K562 (cell line): ENCODE measurements at regions not wholly inside any gene's neighbourhood (a gene's known extent, or its start where the extent isn't known, plus 50 kb on each side); places are given as distances from the start of the nearest gene placed in this dataset.

Source experiments
- ATAC-seq: fragments of 200-7000 bp; cut with Tn5 transposase; 3 replicates; pipeline ENCODE4 v1.9.1; 2020; ENCODE audit warnings: moderate library complexity
- BruUV-seq: library from RNA; stranded (reverse); fragments of 400-500 nt; replicated peaks from 2 replicates; lab custom pipeline; 2021; lab: Mats Ljungman, UMichigan
- CTCF ChIA-PET: fragments of 300-600 bp; formaldehyde crosslinking; extraction: SDS; loops from one replicate; lab custom pipeline; 2021; ENCODE audit warnings: low intra/inter-chr PET ratio; lab: Yijun Ruan, JAX
- POLR2A ChIA-PET: fragments of 300-600, 350-650 bp; sonication (Branson Sonifier 250); formaldehyde crosslinking; extraction: SDS; loops from one replicate; lab custom pipeline; 2021; ENCODE audit warnings: antibody characterized with exemption, inconsistent platforms; lab: Yijun Ruan, JAX
- DNase-seq, 4 experiments: peaks; one replicate each; pipeline versions ENCODE4 v3.0.0 to v3.0.0-alpha.2; 2011 to 2018; ENCODE audit warnings: low spot score in 3 of 4, mixed read lengths in 3 of 4; ENCODE audit errors: extremely low read depth in 1 of 4
- FAIRE-seq: peaks from 2 replicates; lab custom pipeline; 2011; peaks lifted over from hg19 to GRCh38; lab: Jason Lieb, UNC
- H2AFZ ChIP-seq: 2 replicates; pipeline ENCODE4 v1.6.0; 2011; ENCODE audit warnings: low read depth, low read length, control low read depth, inconsistent platforms
- H3K27ac ChIP-seq: fragments of 200-600 bp; 3 replicates; pipeline ENCODE4 v1.8.0; 2011; ENCODE audit warnings: low read depth, mild to moderate bottlenecking, control low read depth, inconsistent platforms, low read length, moderate library complexity, mixed read lengths; ENCODE audit errors: extremely low read depth
- H3K27me3 ChIP-seq, 2 experiments: fragments of 300-600 bp in 1 of 2; 2 replicates in 1 of 2; 3 replicates in 1 of 2; pipeline versions ENCODE4 v1.6.0 to v1.8.0; 2011; ENCODE audit warnings: inconsistent platforms in 2 of 2, low read length in 2 of 2, mild to moderate bottlenecking in 1 of 2, mixed read lengths in 1 of 2, moderate library complexity in 1 of 2; ENCODE audit not compliant: control insufficient read depth in 2 of 2, insufficient read depth in 2 of 2
- H3K36me3 ChIP-seq: fragments of 300-600 bp; 3 replicates; pipeline ENCODE4 v1.8.0; 2011; ENCODE audit warnings: mild to moderate bottlenecking, low read length, inconsistent platforms; ENCODE audit not compliant: control insufficient read depth, insufficient read depth
- H3K4me1 ChIP-seq, 2 experiments: fragments of 200-600 bp in 1 of 2; replicated peaks in 1 of 2; 2 replicates in 1 of 2; 3 replicates in 1 of 2; pipeline versions ENCODE4 v1.5.1 to v1.8.0; 2011; ENCODE audit warnings: inconsistent platforms in 2 of 2, low read length in 2 of 2, mild to moderate bottlenecking in 1 of 2, mixed read lengths in 1 of 2, moderate library complexity in 1 of 2; ENCODE audit not compliant: control insufficient read depth in 2 of 2, insufficient read depth in 2 of 2
- H3K4me2 ChIP-seq: 2 replicates; pipeline ENCODE4 v1.6.1; 2011; ENCODE audit warnings: low read length, control low read depth, inconsistent platforms, mixed read lengths; ENCODE audit not compliant: insufficient read depth
- H3K4me3 ChIP-seq: fragments of 200-600 bp; sonication (generic), shearing (Covaris generic); 2 replicates; pipeline ENCODE4 v1.5.1; 2016; ENCODE audit warnings: control low read depth, inconsistent platforms
- H3K79me2 ChIP-seq: fragments of 200-600 bp; 3 replicates; pipeline ENCODE4 v1.8.0; 2011; ENCODE audit warnings: low read length, inconsistent platforms; ENCODE audit not compliant: control insufficient read depth, insufficient read depth
- H3K9ac ChIP-seq, 2 experiments: 2 replicates each; pipeline versions ENCODE4 v1.6.0 to v1.6.1; 2011; ENCODE audit warnings: low read depth in 2 of 2, low read length in 2 of 2, control low read depth in 1 of 2, inconsistent platforms in 1 of 2, mild to moderate bottlenecking in 1 of 2, mixed read lengths in 1 of 2; ENCODE audit not compliant: insufficient read depth in 1 of 2
- H3K9me1 ChIP-seq: one replicate; pipeline ENCODE4 v1.6.0; 2011; ENCODE audit warnings: inconsistent platforms, mild to moderate bottlenecking, low read length, moderate library complexity; ENCODE audit not compliant: control insufficient read depth, insufficient read depth
- H3K9me3 ChIP-seq: replicated peaks from 2 replicates; pipeline ENCODE4 v1.5.1; 2011; ENCODE audit warnings: low read depth, low read length, inconsistent platforms; ENCODE audit not compliant: control insufficient read depth, insufficient read depth
- H4K20me1 ChIP-seq: replicated peaks from 2 replicates; pipeline ENCODE4 v1.6.1; 2011; ENCODE audit warnings: low read length, inconsistent platforms, mixed read lengths; ENCODE audit not compliant: control insufficient read depth, insufficient read depth
- CBX5 ChIP-seq: IDR thresholded peaks from 2 replicates; pipeline ENCODE4 v1.6.1; 2014; ENCODE audit warnings: low read depth, borderline replicate concordance
- FOXA3 ChIP-seq, 2 experiments: fragments of 450-650 bp in 1 of 2; sonication (generic) in 1 of 2; formaldehyde crosslinking; IDR thresholded peaks in 1 of 2; conservative IDR thresholded peaks in 1 of 2; 2 replicates each; pipeline versions ENCODE4 v1.4.0 to v1.8.0; 2020 to 2022; ENCODE audit warnings: mild to moderate bottlenecking in 2 of 2, missing genetic modification reagents in 1 of 2
- HDAC2 ChIP-seq: fragments of 450-650 bp; IDR thresholded peaks from 2 replicates; pipeline ENCODE4 v1.6.1; 2016; ENCODE audit warnings: mild to moderate bottlenecking
- JUNB ChIP-seq: fragments of 450-650 bp; formaldehyde crosslinking; conservative IDR thresholded peaks from 2 replicates; pipeline ENCODE4 v1.4.0; 2020; ENCODE audit warnings: mild to moderate bottlenecking
- TAF9B ChIP-seq: fragments of 450-650 bp; IDR thresholded peaks from 2 replicates; pipeline ENCODE4 v1.6.1; 2018; ENCODE audit warnings: mild to moderate bottlenecking; ENCODE audit not compliant: partially characterized antibody
- TAL1 ChIP-seq: fragments of 450-650 bp; IDR thresholded peaks from 2 replicates; pipeline ENCODE4 v1.6.1; 2016; ENCODE audit warnings: mild to moderate bottlenecking
- ZNF830 ChIP-seq: fragments of 250-450 bp; sonication (Bioruptor Pico); IDR thresholded peaks from 2 replicates; pipeline ENCODE4 v1.5.0; 2021; ENCODE audit warnings: mild to moderate bottlenecking
- WGBS: fragments of 100-300 bp; shearing (Covaris generic); methylation state at CpG from one replicate; pipeline ENCODE4 v1.1.6; 2016; ENCODE audit warnings: low coverage, mixed read lengths; ENCODE audit not compliant: insufficient coverage; ENCODE audit errors: missing lambda C conversion rate; 5-methylcytosine and 5-hydroxymethylcytosine counted together
- in situ Hi-C: fragments of 300-500 bp; cut with MboI; formaldehyde crosslinking; loops from 4 replicates; pipeline ENCODE4 v1.15.0; 2018; ENCODE audit warnings: inconsistent platforms, mixed read lengths
- intact Hi-C: fragments of 100-400 bp; cut with micrococcal nuclease; formaldehyde crosslinking; loops from 2 replicates; pipeline ENCODE4 v1.14.2; 2022
- TF ChIP-seq, protein P1 (sequence below), 2 experiments: fragments of 450-650 bp; IDR thresholded peaks; 2 replicates each; pipeline ENCODE4 v1.6.1; 2016; ENCODE audit warnings: mild to moderate bottlenecking in 2 of 2, borderline replicate concordance in 1 of 2, low read depth in 1 of 2, moderate library complexity in 1 of 2
- TF ChIP-seq, protein P2 (sequence below), 2 experiments: fragments of 450-650 bp in 1 of 2; sonication (generic) in 1 of 2; formaldehyde crosslinking in 1 of 2; IDR thresholded peaks in 1 of 2; conservative IDR thresholded peaks in 1 of 2; 2 replicates each; pipeline versions ENCODE4 v1.6.1 to v1.8.1; 2016 to 2023; ENCODE audit warnings: mild to moderate bottlenecking in 2 of 2, moderate library complexity in 2 of 2, inconsistent platforms in 1 of 2, missing genetic modification reagents in 1 of 2
- TF ChIP-seq, protein P3 (sequence below), 2 experiments: fragments of 450-650 bp; IDR thresholded peaks; 2 replicates each; pipeline ENCODE4 v1.6.1; 2016

DNA sequence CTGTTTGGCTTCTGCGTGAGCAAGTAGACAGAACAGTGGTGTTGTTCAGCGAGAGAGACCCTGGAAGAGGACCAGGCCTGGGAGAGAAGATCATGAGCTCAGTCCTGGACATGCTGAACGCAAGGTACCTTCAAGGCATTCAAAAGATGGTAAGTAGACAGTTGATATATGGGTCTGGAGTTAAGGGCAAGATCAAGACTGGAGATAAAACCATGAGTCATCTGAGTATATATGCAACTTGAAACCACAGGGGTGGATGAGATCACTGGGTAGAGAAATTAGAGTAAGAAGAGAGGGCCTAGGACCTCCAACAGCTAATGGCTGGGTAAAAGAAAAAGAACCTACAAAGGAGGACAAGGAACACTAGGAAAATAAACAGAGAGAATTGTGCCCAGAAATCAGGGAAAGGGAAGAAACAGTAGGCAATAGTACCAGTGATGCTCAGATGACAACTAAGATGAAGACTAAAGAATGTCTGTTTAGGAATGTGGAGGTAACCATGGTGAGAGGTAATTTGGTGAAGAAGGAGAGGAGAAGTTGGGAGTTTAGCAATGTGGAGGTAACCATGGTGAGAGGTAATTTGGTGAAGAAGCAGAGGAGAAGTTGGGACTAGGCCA, 343.2 kb upstream of the ADAMTS9 start:
- Histone ChIP-seq H3K79me2 (no peaks in the 10 kb centered on the region), H4K20me1 (no peaks in the 10 kb centered on the region), H3K36me3 (no peaks in the 10 kb centered on the region), H3K27me3 (no peaks in the 10 kb centered on the region), H3K4me2 (peak overlapping the region; percentile 57; the same call in 1 of the 2 replicates), H3K9ac (no peak overlapping the region; a peak in 1 of 4 replicates), H3K9me1 (no peaks in the 10 kb centered on the region), H2AFZ (peak overlapping the region; percentile 57), H3K4me1 (peaks cover 0 to 29% of the 10 kb centered on the region in 2 experiments; a peak in 2 of 5 replicates), H3K4me3 (no peak overlapping the region), H3K27ac (peak overlapping the region; percentile 63), H3K9me3 (no peaks in the 10 kb centered on the region)
- peak; percentile 93 for ATAC-seq
- intact Hi-C loops (loop anchor here (10.0 kb wide), 1 partner anchor 116 kb away; no protein-coding TSS in a partner anchor), in situ Hi-C loops (no loop called here)
- peak; percentile 60 to 77 (median 64) for DNase-seq
- CTCF ChIA-PET = no interaction called here
- WGBS = 0% methylated on average over 3 of the region's 3 CpGs
- BruUV-seq = no TSS peak
- peak; percentile 84 for FAIRE-seq
- POLR2A ChIA-PET = no interaction called here
- TF ChIP-seq, protein P1, sequence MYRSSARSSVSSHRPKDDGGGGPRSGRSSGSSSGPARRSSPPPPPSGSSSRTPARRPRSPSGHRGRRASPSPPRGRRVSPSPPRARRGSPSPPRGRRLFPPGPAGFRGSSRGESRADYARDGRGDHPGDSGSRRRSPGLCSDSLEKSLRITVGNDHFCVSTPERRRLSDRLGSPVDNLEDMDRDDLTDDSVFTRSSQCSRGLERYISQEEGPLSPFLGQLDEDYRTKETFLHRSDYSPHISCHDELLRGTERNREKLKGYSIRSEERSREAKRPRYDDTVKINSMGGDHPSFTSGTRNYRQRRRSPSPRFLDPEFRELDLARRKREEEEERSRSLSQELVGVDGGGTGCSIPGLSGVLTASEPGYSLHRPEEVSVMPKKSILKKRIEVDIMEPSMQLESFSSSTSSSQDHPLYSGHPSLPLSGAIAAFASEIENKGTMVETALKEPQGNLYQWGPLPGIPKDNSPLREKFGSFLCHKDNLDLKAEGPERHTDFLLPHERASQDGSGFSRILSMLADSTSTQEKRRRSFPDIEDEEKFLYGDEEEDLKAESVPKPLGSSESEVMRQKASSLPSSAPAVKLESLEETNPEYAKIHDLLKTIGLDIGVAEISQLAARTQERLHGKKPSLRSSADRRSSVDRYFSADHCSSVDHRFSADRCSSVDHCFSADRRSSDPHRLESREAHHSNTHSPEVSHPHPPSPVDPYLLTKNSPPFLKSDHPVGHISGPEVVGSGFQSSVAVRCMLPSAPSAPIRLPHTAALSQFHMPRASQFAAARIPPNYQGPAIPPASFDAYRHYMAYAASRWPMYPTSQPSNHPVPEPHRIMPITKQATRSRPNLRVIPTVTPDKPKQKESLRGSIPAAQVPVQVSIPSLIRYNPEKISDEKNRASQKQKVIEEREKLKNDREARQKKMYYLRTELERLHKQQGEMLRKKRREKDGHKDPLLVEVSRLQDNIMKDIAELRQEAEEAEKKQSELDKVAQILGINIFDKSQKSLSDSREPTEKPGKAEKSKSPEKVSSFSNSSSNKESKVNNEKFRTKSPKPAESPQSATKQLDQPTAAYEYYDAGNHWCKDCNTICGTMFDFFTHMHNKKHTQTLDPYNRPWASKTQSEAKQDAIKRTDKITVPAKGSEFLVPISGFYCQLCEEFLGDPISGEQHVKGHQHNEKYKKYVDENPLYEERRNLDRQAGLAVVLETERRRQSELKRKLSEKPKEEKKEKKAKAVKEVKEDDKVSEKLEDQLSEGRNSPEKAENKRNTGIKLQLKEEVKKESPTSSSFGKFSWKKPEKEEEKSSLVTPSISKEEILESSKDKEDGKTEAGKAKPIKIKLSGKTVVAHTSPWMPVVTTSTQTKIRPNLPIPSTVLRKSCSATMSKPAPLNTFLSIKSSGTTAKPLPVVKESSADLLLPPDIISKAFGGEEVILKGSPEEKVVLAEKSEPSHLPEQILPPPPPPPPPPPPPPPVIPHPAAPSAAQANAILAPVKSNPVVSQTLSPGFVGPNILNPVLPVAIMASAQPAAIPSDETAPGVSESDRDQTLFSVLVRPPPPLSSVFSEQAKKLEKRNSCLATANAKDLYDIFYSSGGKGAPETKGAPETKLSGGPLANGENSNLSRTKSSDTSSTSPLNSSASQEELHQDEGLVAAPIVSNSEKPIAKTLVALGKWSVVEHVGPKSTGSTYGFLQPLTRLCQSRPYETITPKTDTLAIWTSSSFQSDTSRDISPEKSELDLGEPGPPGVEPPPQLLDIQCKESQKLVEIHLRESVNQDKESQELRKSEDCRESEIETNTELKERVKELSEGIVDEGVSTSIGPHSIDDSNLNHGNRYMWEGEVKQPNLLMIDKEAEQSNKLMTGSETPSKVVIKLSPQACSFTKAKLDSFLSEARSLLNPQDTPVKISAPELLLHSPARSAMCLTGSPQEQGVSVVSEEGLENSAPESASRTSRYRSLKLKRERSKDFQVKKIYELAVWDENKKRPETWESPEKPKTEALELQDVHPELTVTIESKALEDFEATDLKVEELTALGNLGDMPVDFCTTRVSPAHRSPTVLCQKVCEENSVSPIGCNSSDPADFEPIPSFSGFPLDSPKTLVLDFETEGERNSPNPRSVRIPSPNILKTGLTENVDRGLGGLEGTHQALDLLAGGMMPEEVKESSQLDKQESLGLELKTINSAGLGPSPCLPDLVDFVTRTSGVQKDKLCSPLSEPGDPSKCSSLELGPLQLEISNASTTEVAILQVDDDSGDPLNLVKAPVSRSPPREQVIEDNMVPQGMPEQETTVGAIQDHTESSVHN (IDR thresholded peaks at IDR 0.05; ENCODE audit: borderline replicate concordance in 1 of 2, low read depth in 1 of 2) = 0 out of 4 replicates have a peak, but pooled peaks of 1 of the 2 experiments have one; percentile 49
- TF ChIP-seq JUNB = peak; percentile 63
- no peak for TF ChIP-seq ZNF830 (CRISPR knock-in tag)
- TF ChIP-seq, protein P2, sequence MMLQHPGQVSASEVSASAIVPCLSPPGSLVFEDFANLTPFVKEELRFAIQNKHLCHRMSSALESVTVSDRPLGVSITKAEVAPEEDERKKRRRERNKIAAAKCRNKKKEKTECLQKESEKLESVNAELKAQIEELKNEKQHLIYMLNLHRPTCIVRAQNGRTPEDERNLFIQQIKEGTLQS (IDR thresholded peaks at IDR 0.05) = peak; percentile 98
- TF ChIP-seq, protein P2 (CRISPR knock-in tag; conservative IDR thresholded peaks at IDR 0.05) = peak; percentile 77; the same call in 1 of the 2 replicates
- no peak for TF ChIP-seq CBX5
- 0 out of 2 replicates have a peak, but pooled peaks have one; percentile 8 for TF ChIP-seq TAL1
- TF ChIP-seq TAF9B = peak; percentile 30
- TF ChIP-seq, protein P3, sequence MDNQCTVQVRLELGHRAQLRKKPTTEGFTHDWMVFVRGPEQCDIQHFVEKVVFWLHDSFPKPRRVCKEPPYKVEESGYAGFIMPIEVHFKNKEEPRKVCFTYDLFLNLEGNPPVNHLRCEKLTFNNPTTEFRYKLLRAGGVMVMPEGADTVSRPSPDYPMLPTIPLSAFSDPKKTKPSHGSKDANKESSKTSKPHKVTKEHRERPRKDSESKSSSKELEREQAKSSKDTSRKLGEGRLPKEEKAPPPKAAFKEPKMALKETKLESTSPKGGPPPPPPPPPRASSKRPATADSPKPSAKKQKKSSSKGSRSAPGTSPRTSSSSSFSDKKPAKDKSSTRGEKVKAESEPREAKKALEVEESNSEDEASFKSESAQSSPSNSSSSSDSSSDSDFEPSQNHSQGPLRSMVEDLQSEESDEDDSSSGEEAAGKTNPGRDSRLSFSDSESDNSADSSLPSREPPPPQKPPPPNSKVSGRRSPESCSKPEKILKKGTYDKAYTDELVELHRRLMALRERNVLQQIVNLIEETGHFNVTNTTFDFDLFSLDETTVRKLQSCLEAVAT (IDR thresholded peaks at IDR 0.05) = 0 out of 4 replicates have a peak, but pooled peaks of 1 of the 2 experiments have one; percentile 34
- 0 out of 4 replicates have a peak, but pooled peaks have one; percentile 18 to 46 for TF ChIP-seq FOXA3 (CRISPR knock-in tag; conservative IDR thresholded peaks at IDR 0.05 in 1 of 2, IDR thresholded peaks at IDR 0.05 in 1 of 2)
- TF ChIP-seq HDAC2 = 0 out of 2 replicates have a peak, but pooled peaks have one; percentile 29
